LHCN-M2 (cell line): ENCODE measurements at regions not wholly inside any gene's neighbourhood (a gene's known extent, or its start where the extent isn't known, plus 50 kb on each side); places are given as distances from the start of the nearest gene placed in this dataset.
"Not testable (repeated sequence)": the region's sequence is repeated elsewhere in the genome, so short reads cannot be mapped to it uniquely, and the experiment has no call there.

Experiments used
- DNase-seq: peaks from one replicate; pipeline ENCODE4 v3.0.0-alpha.2; 2012; ENCODE audit warnings: low read depth

GRCh38 chr11:46183819-46184218 is 62.6 kb upstream of the PHF21A start:
- peak; percentile 64 for DNase-seq

- no peak for DNase-seq
Observed at GRCh38 chr11:46181843-46182424, 60.7 kb upstream of the PHF21A start.

- no peak for DNase-seq
Observed at GRCh38 chr11:46181387-46181786, 60.1 kb upstream of the PHF21A start.

- DNase-seq, result no peak
Observed at GRCh38 chr11:46180736-46181135, 59.5 kb upstream of the PHF21A start.

GRCh38 chr11:46178513-46178912 is 57.3 kb upstream of the PHF21A start:
- no peak for DNase-seq

- no peak for DNase-seq
Observed at GRCh38 chr11:46176421-46176820, 55.2 kb upstream of the PHF21A start.

GRCh38 chr11:46175401-46176002 is 54.2 kb upstream of the PHF21A start:
- no peak for DNase-seq

- DNase-seq, result not testable (repeated sequence)
Observed at GRCh38 chr11:46171693-46172092, 50.4 kb upstream of the PHF21A start.
